Endodermal cell (in vitro differentiated cells): ENCODE measurements at regions not wholly inside any gene's neighbourhood (a gene's known extent, or its start where the extent isn't known, plus 50 kb on each side); places are given as distances from the start of the nearest gene placed in this dataset.

Experiments used
- DNase-seq: peaks from one replicate; pipeline ENCODE4 v3.0.0-alpha.2; 2017
- H3K27ac ChIP-seq: 2 replicates; pipeline ENCODE4 v1.5.1; 2013; ENCODE audit warnings: mild to moderate bottlenecking, low read depth, low read length, moderate library complexity
- H3K27me3 ChIP-seq: 2 replicates; pipeline ENCODE4 v1.6.1; 2013; ENCODE audit warnings: mild to moderate bottlenecking, low read length, moderate library complexity; ENCODE audit not compliant: insufficient read depth, control insufficient read depth, poor library complexity, severe bottlenecking
- H3K36me3 ChIP-seq: 2 replicates; pipeline ENCODE4 v1.7.0; 2013; ENCODE audit warnings: mild to moderate bottlenecking, low read length, moderate library complexity; ENCODE audit not compliant: control insufficient read depth, insufficient read depth
- H3K4me1 ChIP-seq: one replicate; pipeline ENCODE4 v1.7.0; 2013; ENCODE audit warnings: low read length; ENCODE audit not compliant: control insufficient read depth, insufficient read depth
- H3K4me3 ChIP-seq: 2 replicates; pipeline ENCODE4 v1.5.1; 2013; ENCODE audit warnings: mild to moderate bottlenecking, low read length, moderate library complexity
- H3K9ac ChIP-seq: 2 replicates; pipeline ENCODE4 v1.6.1; 2013; ENCODE audit warnings: mild to moderate bottlenecking, low read length, moderate library complexity; ENCODE audit not compliant: poor library complexity, severe bottlenecking; ENCODE audit errors: extremely low read depth
- H3K9me3 ChIP-seq: 2 replicates; pipeline ENCODE4 v1.6.1; 2013; ENCODE audit warnings: mild to moderate bottlenecking, low read length, moderate library complexity; ENCODE audit not compliant: control insufficient read depth
- H3K27ac Mint-ChIP-seq: 2 replicates; pipeline ENCODE4 v1.8.0; 2020; ENCODE audit warnings: mixed read lengths
- H3K27me3 Mint-ChIP-seq: 2 replicates; pipeline ENCODE4 v1.8.0; 2021; ENCODE audit warnings: mild to moderate bottlenecking, mixed read lengths; ENCODE audit not compliant: insufficient read depth
- H3K36me3 Mint-ChIP-seq: 2 replicates; pipeline ENCODE4 v1.8.0; 2020; ENCODE audit warnings: low read depth, mixed read lengths
- H3K4me1 Mint-ChIP-seq: 2 replicates; pipeline ENCODE4 v1.8.0; 2020; ENCODE audit warnings: mixed read lengths
- H3K4me3 Mint-ChIP-seq: 2 replicates; pipeline ENCODE4 v1.8.0; 2020; ENCODE audit warnings: mild to moderate bottlenecking, moderate library complexity, mixed read lengths
- H3K9me3 Mint-ChIP-seq: 2 replicates; pipeline ENCODE4 v1.8.0; 2020; ENCODE audit warnings: mild to moderate bottlenecking, mixed read lengths
- WGBS, 2 experiments: methylation state at CpG; one replicate each; pipeline versions ENCODE4 v1.1.5 to v1.1.7; 2013; ENCODE audit warnings: missing lambda C conversion rate in 2 of 2, mixed read lengths in 1 of 2; ENCODE audit not compliant: insufficient coverage in 1 of 2, insufficient read length in 1 of 2; 5-methylcytosine and 5-hydroxymethylcytosine counted together
- TF ChIP-seq, protein P1 (sequence below): fragments of 200-600 bp; sonication (generic); conservative IDR thresholded peaks from 2 replicates; pipeline ENCODE4 v1.5.0; 2021; ENCODE audit warnings: antibody characterized with exemption, mild to moderate bottlenecking

DNA sequence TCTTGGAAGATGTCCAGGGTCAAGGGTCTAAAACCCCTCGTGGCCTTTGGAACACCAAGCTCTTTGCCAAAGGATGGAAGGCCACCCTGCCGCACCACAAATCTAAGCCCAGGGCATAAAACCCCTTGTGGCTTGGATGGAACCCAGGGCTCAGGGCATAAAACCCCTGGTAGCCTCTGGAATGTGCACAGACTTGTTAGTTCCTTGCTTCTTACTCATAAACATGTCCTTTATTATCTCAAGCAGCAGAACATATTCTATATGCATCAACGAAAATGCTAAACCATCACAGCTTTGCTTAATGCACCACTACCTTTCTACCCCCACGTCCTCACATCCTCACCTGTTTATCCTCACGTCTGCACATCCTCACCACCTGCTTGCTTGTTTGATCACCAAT, 998.0 kb downstream of the DSC3 start:
- no peaks in the 10 kb centered on the region for H3K27me3 Mint-ChIP-seq
- no peaks in the 10 kb centered on the region for H3K36me3 Mint-ChIP-seq
- TF ChIP-seq, protein P1, sequence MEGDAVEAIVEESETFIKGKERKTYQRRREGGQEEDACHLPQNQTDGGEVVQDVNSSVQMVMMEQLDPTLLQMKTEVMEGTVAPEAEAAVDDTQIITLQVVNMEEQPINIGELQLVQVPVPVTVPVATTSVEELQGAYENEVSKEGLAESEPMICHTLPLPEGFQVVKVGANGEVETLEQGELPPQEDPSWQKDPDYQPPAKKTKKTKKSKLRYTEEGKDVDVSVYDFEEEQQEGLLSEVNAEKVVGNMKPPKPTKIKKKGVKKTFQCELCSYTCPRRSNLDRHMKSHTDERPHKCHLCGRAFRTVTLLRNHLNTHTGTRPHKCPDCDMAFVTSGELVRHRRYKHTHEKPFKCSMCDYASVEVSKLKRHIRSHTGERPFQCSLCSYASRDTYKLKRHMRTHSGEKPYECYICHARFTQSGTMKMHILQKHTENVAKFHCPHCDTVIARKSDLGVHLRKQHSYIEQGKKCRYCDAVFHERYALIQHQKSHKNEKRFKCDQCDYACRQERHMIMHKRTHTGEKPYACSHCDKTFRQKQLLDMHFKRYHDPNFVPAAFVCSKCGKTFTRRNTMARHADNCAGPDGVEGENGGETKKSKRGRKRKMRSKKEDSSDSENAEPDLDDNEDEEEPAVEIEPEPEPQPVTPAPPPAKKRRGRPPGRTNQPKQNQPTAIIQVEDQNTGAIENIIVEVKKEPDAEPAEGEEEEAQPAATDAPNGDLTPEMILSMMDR, result no peak
- WGBS, 2 experiments, result 74 to 75% methylated on average over 4 to 5 of the region's 5 CpGs
- no peak for DNase-seq
- H3K27ac Mint-ChIP-seq, result no peak overlapping the region
- Histone ChIP-seq H3K9me3 (no peaks in the 10 kb centered on the region), H3K27me3 (no peaks in the 10 kb centered on the region), H3K9ac (no peak overlapping the region), H3K4me1 (no peaks in the 10 kb centered on the region), H3K27ac (no peak overlapping the region), H3K36me3 (no peaks in the 10 kb centered on the region), H3K4me3 (no peak overlapping the region)
- no peaks in the 10 kb centered on the region for H3K9me3 Mint-ChIP-seq
- no peak overlapping the region for H3K4me3 Mint-ChIP-seq
- H3K4me1 Mint-ChIP-seq, result no peaks in the 10 kb centered on the region

DNA sequence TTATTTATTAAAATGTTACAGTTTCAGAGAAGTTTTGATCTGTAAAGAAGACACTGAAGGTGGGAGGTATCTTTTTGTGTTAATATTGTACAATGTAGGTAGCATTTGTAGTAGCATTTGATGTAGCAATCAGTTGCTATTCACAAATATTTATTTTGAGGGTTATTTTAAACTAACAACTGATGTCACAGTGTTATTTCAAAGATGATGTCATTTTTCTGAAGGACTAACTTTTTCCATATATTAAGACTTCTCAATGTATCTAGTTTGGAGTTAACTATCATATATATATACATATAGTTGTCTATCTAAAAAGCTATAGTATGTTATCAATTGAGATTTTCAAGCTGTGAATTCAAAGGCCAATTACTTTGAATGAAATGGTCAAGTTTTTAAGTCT, 1003.3 kb downstream of the DSC3 start:
- Histone ChIP-seq H3K9ac (no peak overlapping the region), H3K27me3 (no peaks in the 10 kb centered on the region), H3K4me1 (no peaks in the 10 kb centered on the region), H3K36me3 (no peaks in the 10 kb centered on the region), H3K4me3 (no peak overlapping the region), H3K27ac (no peak overlapping the region), H3K9me3 (peaks cover 11% of the 10 kb centered on the region)
- Mint-ChIP-seq H3K27ac (no peak overlapping the region), H3K9me3 (peaks cover 15% of the 10 kb centered on the region), H3K36me3 (no peaks in the 10 kb centered on the region), H3K27me3 (no peaks in the 10 kb centered on the region), H3K4me3 (no peak overlapping the region), H3K4me1 (no peaks in the 10 kb centered on the region)
- no peak for DNase-seq
- TF ChIP-seq, protein P1, result no peak

DNA sequence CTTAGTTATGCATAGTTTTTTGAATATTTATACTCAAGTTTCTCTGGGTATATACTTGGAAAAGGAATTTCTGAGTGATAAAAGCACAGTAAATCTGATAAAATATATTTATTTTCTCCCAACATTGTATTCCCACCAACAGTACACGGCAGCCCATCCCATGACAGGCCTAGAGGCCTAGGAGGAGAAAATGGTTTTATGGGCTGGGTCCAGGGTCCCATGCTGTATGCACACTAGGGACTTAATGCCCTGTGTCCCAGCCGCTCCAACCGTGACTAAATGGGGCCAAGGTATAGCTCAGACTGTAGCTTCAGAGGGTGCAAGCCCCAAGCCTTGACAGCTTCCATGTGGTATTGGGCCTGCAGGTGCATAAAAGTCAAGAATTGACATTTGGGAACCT, 1007.7 kb downstream of the DSC3 start:
- Mint-ChIP-seq H3K9me3 (peaks cover 25% of the 10 kb centered on the region), H3K4me3 (no peak overlapping the region), H3K36me3 (no peaks in the 10 kb centered on the region), H3K4me1 (no peaks in the 10 kb centered on the region), H3K27ac (no peak overlapping the region), H3K27me3 (no peaks in the 10 kb centered on the region)
- 85 to 91% methylated on average over 2 to 3 of the region's 3 CpGs for WGBS, 2 experiments
- H3K9me3 ChIP-seq, result peaks cover 11% of the 10 kb centered on the region
- no peak overlapping the region for H3K9ac ChIP-seq
- no peak overlapping the region for H3K4me3 ChIP-seq
- H3K4me1 ChIP-seq, result no peaks in the 10 kb centered on the region
- H3K36me3 ChIP-seq, result no peaks in the 10 kb centered on the region
- TF ChIP-seq, protein P1, result no peak
- H3K27me3 ChIP-seq, result no peaks in the 10 kb centered on the region
- no peak overlapping the region for H3K27ac ChIP-seq
- DNase-seq, result no peak
